Common myeloid progenitor, CD34-positive (primary cell): ENCODE measurements at regions not wholly inside any gene's neighbourhood (a gene's known extent, or its start where the extent isn't known, plus 50 kb on each side); places are given as distances from the start of the nearest gene placed in this dataset.

ENCODE experiments used
- CTCF ChIA-PET: fragments of 350-600 bp; sonication (Branson Sonifier 250); formaldehyde crosslinking; loops from one replicate; lab custom pipeline; 2021; ENCODE audit warnings: antibody characterized with exemption; lab: Charles Lee
- POLR2A ChIA-PET: fragments of 350-600 bp; sonication (Branson Sonifier 250); formaldehyde crosslinking; loops from one replicate; lab custom pipeline; 2021; ENCODE audit warnings: antibody characterized with exemption; lab: Charles Lee
- DNase-seq, 3 donors: peaks; one replicate each; pipeline versions ENCODE4 v3.0.0 to v3.0.0-alpha.2; 2013
- H3K27ac ChIP-seq, 2 experiments: 1 replicate in 1 of 2; 2 replicates in 1 of 2; pipeline ENCODE4 v1.7.0; 2013; ENCODE audit warnings: inconsistent platforms in 2 of 2, low read length in 2 of 2, mild to moderate bottlenecking in 2 of 2, low read depth in 1 of 2, moderate library complexity in 1 of 2; ENCODE audit not compliant: severe bottlenecking in 2 of 2, insufficient read depth in 1 of 2, poor library complexity in 1 of 2
- H3K27me3 ChIP-seq, 5 experiments: replicated peaks in 2 of 5; 1 replicate in 3 of 5; 2 replicates in 2 of 5; pipeline versions ENCODE4 v1.6.1 to v1.7.0; 2013; ENCODE audit warnings: low read length in 4 of 5, mild to moderate bottlenecking in 2 of 5, moderate library complexity in 2 of 5, inconsistent platforms in 1 of 5; ENCODE audit not compliant: insufficient read depth in 5 of 5, control insufficient read depth in 4 of 5
- H3K36me3 ChIP-seq, 4 experiments: 1 replicate in 2 of 4; 2 replicates in 2 of 4; pipeline versions ENCODE4 v1.6.1 to v1.7.0; 2013; ENCODE audit warnings: low read length in 3 of 4, control low read depth in 1 of 4, mild to moderate bottlenecking in 1 of 4; ENCODE audit not compliant: control insufficient read depth in 4 of 4, insufficient read depth in 4 of 4
- H3K4me1 ChIP-seq, 4 experiments: 1 replicate in 3 of 4; 2 replicates in 1 of 4; pipeline versions ENCODE4 v1.6.1 to v1.7.1; 2013; ENCODE audit warnings: low read length in 3 of 4, mild to moderate bottlenecking in 3 of 4, control low read depth in 1 of 4, inconsistent platforms in 1 of 4, moderate library complexity in 1 of 4; ENCODE audit not compliant: control insufficient read depth in 4 of 4, insufficient read depth in 4 of 4; ENCODE audit errors: control extremely low read depth in 1 of 4
- H3K4me3 ChIP-seq, 7 experiments: 1 replicate in 4 of 7; 2 replicates in 3 of 7; pipeline versions ENCODE4 v1.5.1 to v1.7.0; 2013; ENCODE audit warnings: mild to moderate bottlenecking in 7 of 7, low read length in 6 of 7, moderate library complexity in 6 of 7, inconsistent platforms in 2 of 7, low read depth in 2 of 7, control low read depth in 1 of 7; ENCODE audit not compliant: insufficient read depth in 4 of 7, control insufficient read depth in 1 of 7; ENCODE audit errors: extremely low read depth in 1 of 7
- H3K9me3 ChIP-seq, 5 experiments: 1 replicate in 4 of 5; 2 replicates in 1 of 5; pipeline versions ENCODE4 v1.6.1 to v1.7.1; 2013; ENCODE audit warnings: low read length in 4 of 5, mild to moderate bottlenecking in 2 of 5, inconsistent platforms in 1 of 5, low read depth in 1 of 5, moderate library complexity in 1 of 5; ENCODE audit not compliant: control insufficient read depth in 4 of 5, insufficient read depth in 2 of 5; ENCODE audit errors: control extremely low read depth in 1 of 5
- WGBS: methylation state at CpG from one replicate; pipeline ENCODE4 v1.1.5; 2013; ENCODE audit not compliant: insufficient coverage; 5-methylcytosine and 5-hydroxymethylcytosine counted together

DNA sequence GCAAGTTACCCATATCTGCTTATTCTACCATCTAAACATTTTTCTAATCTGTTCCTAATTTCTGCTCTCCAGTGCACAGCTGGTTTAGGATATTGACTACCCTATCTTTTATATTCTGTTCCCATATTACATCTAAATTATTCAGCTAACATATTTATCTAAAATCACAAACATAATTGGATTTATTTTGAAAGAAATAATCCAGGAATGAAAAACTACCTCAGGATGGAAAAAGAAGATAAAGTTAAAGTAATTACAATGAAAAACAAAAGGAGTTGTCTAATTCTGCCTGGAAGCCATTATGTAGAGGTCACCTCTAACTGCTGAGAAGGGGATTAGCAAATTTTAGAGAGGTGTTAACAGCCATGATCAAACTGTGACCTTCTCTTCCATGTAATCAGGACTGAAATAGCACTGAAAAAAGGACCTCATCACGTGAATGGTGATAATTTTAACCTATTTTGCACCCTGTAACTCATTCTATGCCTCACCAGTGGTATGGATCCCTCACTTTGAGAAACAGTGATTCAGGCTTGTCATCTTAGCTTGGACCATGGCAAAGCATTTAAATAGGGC is 653.3 kb downstream of the CDH11 start:
- Histone ChIP-seq H3K27ac (no peak overlapping the region), H3K4me1 (no peaks in the 10 kb centered on the region), H3K4me3 (no peak overlapping the region), H3K27me3 (no peaks in the 10 kb centered on the region), H3K36me3 (no peaks in the 10 kb centered on the region), H3K9me3 (no peaks in the 10 kb centered on the region)
- ChIA-PET CTCF (no interaction called here), POLR2A (no interaction called here)
- no peak for DNase-seq
- no CpG with 5 or more reads among the region's 1 CpG for WGBS

DNA sequence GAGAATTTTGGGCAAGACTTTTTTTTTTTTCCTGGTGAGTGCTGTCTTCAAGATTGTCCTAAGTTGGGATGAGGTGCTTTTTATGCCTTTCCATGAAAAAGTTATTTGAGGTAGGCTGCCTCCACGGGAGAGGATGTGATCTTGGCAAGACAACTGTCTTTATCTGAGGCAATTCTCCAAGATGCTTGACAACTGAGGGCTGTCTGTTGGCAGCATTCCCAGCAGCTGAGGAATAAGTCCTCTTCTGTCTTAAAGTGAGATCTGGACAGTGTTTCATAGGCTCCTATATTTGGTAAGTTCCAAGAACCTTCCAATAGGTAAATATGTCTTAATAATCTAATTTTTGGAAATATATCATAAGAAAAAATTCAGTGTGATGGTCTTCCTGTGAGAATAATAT is 662.0 kb downstream of the CDH11 start:
- H3K27me3 ChIP-seq, result no peaks in the 10 kb centered on the region
- H3K4me1 ChIP-seq, result no peaks in the 10 kb centered on the region
- H3K36me3 ChIP-seq, result no peaks in the 10 kb centered on the region
- ChIA-PET POLR2A (no interaction called here), CTCF (no interaction called here)
- H3K4me3 ChIP-seq, result no peak overlapping the region
- no peak for DNase-seq
- no peaks in the 10 kb centered on the region for H3K9me3 ChIP-seq
- WGBS, result 94% methylated on average over 1 of the region's 1 CpG
- no peak overlapping the region for H3K27ac ChIP-seq

DNA sequence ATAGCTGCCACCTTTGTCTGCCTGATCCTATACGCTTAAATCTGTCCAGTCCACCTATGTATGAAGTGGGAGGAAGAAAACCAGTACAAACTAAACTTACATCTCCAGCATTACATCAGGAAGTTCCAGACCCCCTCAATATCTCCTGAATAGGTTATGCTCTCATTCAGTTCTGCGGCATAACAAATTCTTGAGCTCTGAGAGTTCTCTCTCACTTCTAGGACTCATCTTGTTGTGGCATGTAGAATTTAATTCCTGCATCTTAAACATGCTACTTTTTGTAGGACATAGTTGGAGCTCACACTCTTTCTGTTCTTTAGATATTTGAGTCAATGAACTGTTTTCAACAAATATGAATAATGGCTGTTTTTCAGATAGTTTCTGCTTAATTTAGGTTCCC is 662.5 kb downstream of the CDH11 start:
- no peaks in the 10 kb centered on the region for H3K36me3 ChIP-seq
- ChIA-PET POLR2A (no interaction called here), CTCF (no interaction called here)
- DNase-seq, result no peak
- no peak overlapping the region for H3K27ac ChIP-seq
- H3K4me3 ChIP-seq, result no peak overlapping the region
- H3K9me3 ChIP-seq, result no peaks in the 10 kb centered on the region
- 100% methylated on average over 1 of the region's 2 CpGs for WGBS
- H3K4me1 ChIP-seq, result no peaks in the 10 kb centered on the region
- H3K27me3 ChIP-seq, result no peaks in the 10 kb centered on the region

DNA sequence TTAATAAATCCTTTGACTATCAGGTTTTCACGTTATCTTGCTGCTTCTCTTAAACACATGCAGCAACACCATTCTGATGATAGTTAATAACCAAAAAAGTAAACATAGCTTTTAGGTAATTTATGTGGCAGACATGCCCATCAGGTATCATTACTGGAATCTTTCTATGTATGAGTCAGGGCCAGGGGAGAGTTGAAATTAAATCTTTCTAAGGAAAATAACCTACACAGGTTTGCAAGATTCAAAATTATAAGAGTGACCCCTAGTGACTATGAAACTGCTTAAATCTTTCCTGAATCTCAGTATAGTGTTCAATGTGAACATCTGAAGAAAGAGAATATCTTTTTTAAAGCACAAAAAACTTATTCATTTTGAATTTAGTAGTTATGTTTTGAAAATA is 666.6 kb downstream of the CDH11 start:
- Histone ChIP-seq H3K27me3 (no peaks in the 10 kb centered on the region), H3K4me3 (no peak overlapping the region), H3K4me1 (no peaks in the 10 kb centered on the region), H3K36me3 (no peaks in the 10 kb centered on the region), H3K27ac (no peak overlapping the region), H3K9me3 (no peaks in the 10 kb centered on the region)
- DNase-seq, result no peak
- POLR2A ChIA-PET, result no interaction called here
- CTCF ChIA-PET, result no interaction called here
- no CpG with 5 or more reads among the region's 1 CpG for WGBS

DNA sequence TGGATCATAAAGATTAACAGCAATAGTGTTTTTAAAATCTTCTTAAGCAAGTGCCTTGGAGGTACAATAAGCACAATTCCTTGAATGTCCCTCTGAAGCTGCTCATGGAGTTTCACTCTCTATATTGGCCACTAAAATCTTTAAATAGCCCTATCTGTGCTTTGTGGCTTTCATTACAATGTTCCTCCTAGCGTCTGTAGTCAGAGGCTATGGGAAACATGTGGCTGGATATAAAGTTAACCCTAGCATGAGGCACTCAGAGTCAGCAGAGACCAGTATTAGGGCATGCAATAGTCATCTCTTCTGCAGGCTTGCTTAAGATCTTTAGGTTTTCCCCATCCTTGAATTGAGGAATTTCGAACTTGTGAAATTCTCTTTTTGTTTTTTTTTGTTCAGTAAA is 668.2 kb downstream of the CDH11 start:
- POLR2A ChIA-PET, result no interaction called here
- CTCF ChIA-PET, result no interaction called here
- WGBS, result 80% methylated on average over 1 of the region's 2 CpGs

DNA sequence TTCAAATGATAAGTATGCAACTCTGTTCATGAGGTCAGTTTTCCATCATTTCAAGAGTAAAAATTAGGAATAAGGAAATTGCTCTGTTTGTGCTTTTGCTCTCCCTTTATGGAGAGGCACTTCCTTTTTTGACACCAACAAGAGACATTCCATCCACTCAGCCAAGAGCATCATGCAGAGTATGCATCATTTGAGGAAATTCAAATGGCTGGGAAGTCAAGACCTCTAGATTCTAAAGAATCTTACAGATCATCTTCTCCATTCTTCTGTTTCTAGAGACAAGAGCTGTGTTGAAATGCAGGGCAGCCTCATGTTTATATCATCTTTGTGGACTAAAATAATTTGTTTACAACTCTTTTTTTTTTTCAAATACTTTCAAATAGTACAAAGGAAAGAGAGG is 669.4 kb downstream of the CDH11 start:
- Histone ChIP-seq H3K27ac (no peak overlapping the region), H3K4me3 (no peak overlapping the region), H3K4me1 (no peaks in the 10 kb centered on the region), H3K27me3 (no peaks in the 10 kb centered on the region), H3K9me3 (no peaks in the 10 kb centered on the region), H3K36me3 (no peaks in the 10 kb centered on the region)
- DNase-seq, result no peak
- POLR2A ChIA-PET, result no interaction called here
- CTCF ChIA-PET, result no interaction called here

More for the DNA sequence above, 668.2 kb downstream of the CDH11 start:
- Histone ChIP-seq H3K4me1 (no peaks in the 10 kb centered on the region), H3K4me3 (no peak overlapping the region), H3K36me3 (no peaks in the 10 kb centered on the region), H3K9me3 (no peaks in the 10 kb centered on the region), H3K27me3 (no peaks in the 10 kb centered on the region), H3K27ac (no peak overlapping the region)
- no peak for DNase-seq

DNA sequence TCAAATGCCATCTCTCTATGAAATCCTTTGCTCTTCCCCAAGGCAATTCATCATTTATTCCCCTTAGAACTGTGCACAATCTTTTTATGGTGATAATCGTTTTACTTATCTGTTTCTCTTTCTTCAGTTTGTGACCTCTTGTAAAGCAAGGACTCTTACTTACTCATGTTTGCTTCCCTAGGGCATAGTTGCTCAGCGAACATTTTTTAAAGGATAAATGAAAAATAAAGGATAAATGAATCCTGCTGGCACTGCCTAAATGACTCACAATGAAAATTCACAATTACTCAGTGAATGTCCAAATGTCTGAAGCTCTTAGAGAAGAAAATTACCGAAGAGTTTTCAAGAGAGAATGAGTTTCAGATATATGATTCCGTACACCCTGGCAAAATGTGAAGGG is 671.7 kb downstream of the CDH11 start:
- H3K4me1 ChIP-seq, result no peaks in the 10 kb centered on the region
- no peak overlapping the region for H3K4me3 ChIP-seq
- H3K27ac ChIP-seq, result no peak overlapping the region
- no peaks in the 10 kb centered on the region for H3K27me3 ChIP-seq
- CTCF ChIA-PET, result no interaction called here
- no peaks in the 10 kb centered on the region for H3K9me3 ChIP-seq
- H3K36me3 ChIP-seq, result no peaks in the 10 kb centered on the region
- POLR2A ChIA-PET, result no interaction called here
- no peak for DNase-seq
- WGBS, result 100% methylated on average over 1 of the region's 4 CpGs
